GM23248 (cell line): ENCODE measurements at regions not wholly inside any gene's neighbourhood (a gene's known extent, or its start where the extent isn't known, plus 50 kb on each side); places are given as distances from the start of the nearest gene placed in this dataset.

ENCODE experiments used
- EZH2 ChIP-seq: fragments of 200-600 bp; sonication (generic); IDR thresholded peaks from 2 replicates; pipeline ENCODE4 v1.6.1; 2018; ENCODE audit warnings: antibody characterized with exemption, mild to moderate bottlenecking; ENCODE audit not compliant: insufficient read depth, poor library complexity, severe bottlenecking
- EZH2phosphoT487 ChIP-seq: fragments of 200-600 bp; sonication (generic); IDR thresholded peaks from 2 replicates; pipeline ENCODE4 v1.6.1; 2018; ENCODE audit warnings: antibody characterized with exemption, moderate library complexity, mild to moderate bottlenecking, low read depth; ENCODE audit not compliant: insufficient read depth

DNA sequence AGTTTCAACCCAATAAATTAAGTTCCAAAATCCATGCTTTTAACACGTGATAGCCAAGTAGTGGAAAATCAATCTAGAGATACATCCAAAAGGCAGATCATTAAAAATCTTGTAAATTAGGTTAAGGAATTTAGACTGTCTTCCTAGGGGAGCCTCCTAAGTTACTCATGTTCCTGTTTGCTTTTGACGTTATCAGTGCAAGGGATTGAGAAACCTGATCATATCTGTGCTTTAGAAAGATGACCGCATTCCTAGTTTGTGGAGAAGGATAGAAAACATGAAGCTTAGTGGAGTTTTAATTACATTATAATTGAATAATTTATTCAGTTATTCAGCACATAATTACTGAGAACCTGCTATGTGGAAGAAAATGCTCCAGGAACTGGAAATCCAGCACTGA lies 251.0 kb upstream of the ARGLU1 start:
- TF ChIP-seq EZH2phosphoT487 (no peak), EZH2 (no peak)
